HepG2 (cell line): ENCODE measurements at regions not wholly inside any gene's neighbourhood (a gene's known extent, or its start where the extent isn't known, plus 50 kb on each side); places are given as distances from the start of the nearest gene placed in this dataset.

Source experiments
- ATAC-seq: fragments of 200-7000 bp; cut with Tn5 transposase; 3 replicates; pipeline ENCODE4 v1.9.1; 2020; ENCODE audit warnings: mild to moderate bottlenecking, moderate library complexity
- BruUV-seq: library from RNA; stranded (reverse); fragments of 400-500 nt; replicated peaks from 2 replicates; lab custom pipeline; 2021; lab: Mats Ljungman, UMichigan
- CTCF ChIA-PET: fragments of 300-600 bp; formaldehyde crosslinking; extraction: SDS; loops from one replicate; lab custom pipeline; 2021; ENCODE audit warnings: low total read pairs, inconsistent platforms, low intra/inter-chr PET ratio; lab: Yijun Ruan, JAX
- POLR2A ChIA-PET: fragments of 350-600 bp; sonication (Branson Sonifier 250); formaldehyde crosslinking; loops from one replicate; lab custom pipeline; 2020; ENCODE audit warnings: antibody characterized with exemption, inconsistent platforms; lab: Yijun Ruan, JAX
- DNase-seq: peaks from one replicate; pipeline ENCODE4 v3.0.0-alpha.2; 2015; ENCODE audit warnings: low spot score
- FAIRE-seq: peaks from 3 replicates; lab custom pipeline; 2011; peaks lifted over from hg19 to GRCh38; lab: Jason Lieb, UNC
- H2AFZ ChIP-seq: one replicate; pipeline ENCODE4 v1.6.1; 2011; ENCODE audit warnings: low read length, inconsistent platforms
- H3K27ac ChIP-seq: fragments of 300-600 bp; 3 replicates; pipeline ENCODE4 v1.8.0; 2011; ENCODE audit warnings: mixed run types, mild to moderate bottlenecking, mixed read lengths, low read length, inconsistent platforms; ENCODE audit not compliant: insufficient read depth; ENCODE audit errors: extremely low read length
- H3K27me3 ChIP-seq, 2 experiments: fragments of 200-600 bp in 1 of 2; 2 replicates in 1 of 2; 3 replicates in 1 of 2; pipeline versions ENCODE4 v1.6.0 to v1.8.0; 2011; ENCODE audit warnings: low read length in 2 of 2, mild to moderate bottlenecking in 2 of 2, moderate library complexity in 2 of 2, inconsistent platforms in 1 of 2; ENCODE audit not compliant: insufficient read depth in 2 of 2, control insufficient read depth in 1 of 2
- H3K36me3 ChIP-seq, 2 experiments: fragments of 200-600 bp in 1 of 2; replicated peaks in 1 of 2; 2 replicates in 1 of 2; 3 replicates in 1 of 2; pipeline versions ENCODE4 v1.5.1 to v1.8.0; 2011; ENCODE audit warnings: low read length in 2 of 2, inconsistent platforms in 1 of 2; ENCODE audit not compliant: insufficient read depth in 2 of 2, control insufficient read depth in 1 of 2
- H3K4me1 ChIP-seq: 2 replicates; pipeline ENCODE4 v1.5.1; 2012; ENCODE audit warnings: low read length, inconsistent platforms; ENCODE audit not compliant: insufficient read depth
- H3K4me2 ChIP-seq: 2 replicates; pipeline ENCODE4 v1.6.0; 2011; ENCODE audit warnings: low read depth, low read length, inconsistent platforms
- H3K4me3 ChIP-seq, 3 experiments: fragments of 200-600 bp in 1 of 3; sonication (generic), shearing (Covaris generic) in 1 of 3; replicated peaks in 1 of 3; 2 replicates each; pipeline ENCODE4 v1.5.1; 2011 to 2016; ENCODE audit warnings: low read length in 3 of 3, inconsistent platforms in 2 of 3, low read depth in 2 of 3, mild to moderate bottlenecking in 2 of 3, control low read depth in 1 of 3, mixed read lengths in 1 of 3; ENCODE audit not compliant: insufficient read depth in 1 of 3
- H3K79me2 ChIP-seq: one replicate; pipeline ENCODE4 v1.6.1; 2011; ENCODE audit warnings: low read length, inconsistent platforms; ENCODE audit not compliant: insufficient read depth
- H3K9ac ChIP-seq: 2 replicates; pipeline ENCODE4 v1.6.0; 2011; ENCODE audit warnings: mild to moderate bottlenecking, low read depth, low read length, inconsistent platforms; ENCODE audit not compliant: insufficient read depth
- H3K9me3 ChIP-seq: 2 replicates; pipeline ENCODE4 v1.5.1; 2012; ENCODE audit warnings: mild to moderate bottlenecking, low read length
- H4K20me1 ChIP-seq: 2 replicates; pipeline ENCODE4 v1.6.0; 2011; ENCODE audit warnings: inconsistent platforms, mild to moderate bottlenecking, low read length, moderate library complexity; ENCODE audit not compliant: insufficient read depth
- DMAP1 ChIP-seq: IDR thresholded peaks from 2 replicates; pipeline ENCODE4 v1.6.1; 2016
- FOSL2 ChIP-seq: sonication (generic); formaldehyde crosslinking; IDR thresholded peaks from 2 replicates; pipeline ENCODE4 v1.4.0; 2020; ENCODE audit warnings: missing genetic modification reagents
- FOXA3 ChIP-seq: IDR thresholded peaks from 2 replicates; pipeline ENCODE4 v1.6.1; 2016; ENCODE audit warnings: missing genetic modification reagents, missing compliant biosample characterization
- GATAD2A ChIP-seq: IDR thresholded peaks from 2 replicates; pipeline ENCODE4 v1.6.1; 2016
- HNF4A ChIP-seq: sonication (generic); formaldehyde crosslinking; IDR thresholded peaks from 2 replicates; pipeline ENCODE4 v1.4.0; 2020; ENCODE audit warnings: missing genetic modification reagents
- MAFK ChIP-seq, 2 experiments: IDR thresholded peaks in 1 of 2; conservative IDR thresholded peaks in 1 of 2; 2 replicates each; pipeline ENCODE4 v1.6.1; 2011; ENCODE audit warnings: improper control_type of control experiment in 2 of 2, low read length in 2 of 2
- NFKB2 ChIP-seq: sonication (generic); formaldehyde crosslinking; IDR thresholded peaks from 2 replicates; pipeline ENCODE4 v1.4.0; 2020; ENCODE audit warnings: missing genetic modification reagents, borderline replicate concordance
- NR1H2 ChIP-seq: sonication (generic); formaldehyde crosslinking; IDR thresholded peaks from 2 replicates; pipeline ENCODE4 v1.8.1; 2022; ENCODE audit warnings: low read depth, missing genetic modification reagents, borderline replicate concordance
- POLR2AphosphoS5 ChIP-seq: IDR thresholded peaks from 2 replicates; pipeline ENCODE4 v1.6.1; 2012; ENCODE audit warnings: low read depth, low read length
- RAD21 ChIP-seq: fragments of 450-650 bp; formaldehyde crosslinking; IDR thresholded peaks from 2 replicates; pipeline ENCODE4 v1.5.0; 2020; ENCODE audit warnings: mild to moderate bottlenecking
- SPEN ChIP-seq: sonication (generic); formaldehyde crosslinking; IDR thresholded peaks from 2 replicates; pipeline ENCODE4 v1.5.1; 2020; ENCODE audit warnings: low read depth, mild to moderate bottlenecking, missing genetic modification reagents
- ZFX ChIP-seq: sonication (generic); formaldehyde crosslinking; IDR thresholded peaks from 2 replicates; pipeline ENCODE4 v1.4.0; 2020; ENCODE audit warnings: mild to moderate bottlenecking, low read depth, missing genetic modification reagents, moderate library complexity
- ZNF589 ChIP-seq: sonication (generic); formaldehyde crosslinking; conservative IDR thresholded peaks from 2 replicates; pipeline ENCODE4 v1.8.0; 2022; ENCODE audit warnings: mild to moderate bottlenecking, moderate library complexity, missing genetic modification reagents
- WGBS: methylation state at CpG from one replicate; pipeline ENCODE4 v1.1.6; 2017; ENCODE audit warnings: low lambda C conversion rate; 5-methylcytosine and 5-hydroxymethylcytosine counted together
- in situ Hi-C: cut with HindIII; loops from 2 replicates; pipeline ENCODE4 v1.10.0; 2017; ENCODE audit warnings: low pct_unique_long_range_greater_than_20kb; ENCODE audit not compliant: extremely low pct_ligation_motif_present
- intact Hi-C: fragments of 100-400 bp; cut with micrococcal nuclease; formaldehyde crosslinking; loops from one replicate; pipeline ENCODE4 v1.10.0; 2022; ENCODE audit not compliant: unreplicated experiment
- TF ChIP-seq, protein P1 (sequence below): sonication (generic); formaldehyde crosslinking; IDR thresholded peaks from 2 replicates; pipeline ENCODE4 v1.4.0; 2020; ENCODE audit warnings: missing genetic modification reagents, borderline replicate concordance
- TF ChIP-seq, protein P2 (sequence below): IDR thresholded peaks from 2 replicates; pipeline ENCODE4 v1.6.1; 2016
- TF ChIP-seq, protein P3 (sequence below): sonication (generic); formaldehyde crosslinking; IDR thresholded peaks from 2 replicates; pipeline ENCODE4 v1.5.1; 2020; ENCODE audit warnings: mild to moderate bottlenecking, missing genetic modification reagents, moderate library complexity
- TF ChIP-seq, protein P4 (sequence below): IDR thresholded peaks from 2 replicates; pipeline ENCODE4 v1.6.1; 2016; ENCODE audit warnings: missing compliant biosample characterization, missing genetic modification reagents, borderline replicate concordance

DNA sequence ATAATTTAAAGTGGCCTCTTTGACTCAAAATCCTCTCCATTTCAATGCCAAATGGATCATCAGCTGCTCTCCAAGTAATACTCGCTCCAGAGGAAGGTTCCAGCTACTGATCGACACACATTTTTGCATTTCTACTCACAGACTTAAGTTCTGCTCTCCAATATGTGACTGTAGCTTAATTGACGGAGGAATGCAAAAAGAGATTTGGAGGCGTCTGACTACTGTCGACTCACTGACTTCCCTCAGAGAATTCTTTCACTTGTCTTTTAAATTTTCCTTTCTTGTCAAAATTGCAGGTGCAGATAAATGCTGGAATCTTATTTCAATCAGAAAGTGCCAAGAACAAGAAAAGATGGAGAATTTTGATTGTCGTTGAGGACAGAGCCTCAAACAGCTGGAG lies 84.1 kb upstream of the PAPOLG start (continued):
- TF ChIP-seq MAFK (conservative IDR thresholded peaks at IDR 0.05 in 1 of 2, IDR thresholded peaks at IDR 0.05 in 1 of 2; ENCODE audit: low read length in 2 of 2), result no peak
- TF ChIP-seq, protein P1, sequence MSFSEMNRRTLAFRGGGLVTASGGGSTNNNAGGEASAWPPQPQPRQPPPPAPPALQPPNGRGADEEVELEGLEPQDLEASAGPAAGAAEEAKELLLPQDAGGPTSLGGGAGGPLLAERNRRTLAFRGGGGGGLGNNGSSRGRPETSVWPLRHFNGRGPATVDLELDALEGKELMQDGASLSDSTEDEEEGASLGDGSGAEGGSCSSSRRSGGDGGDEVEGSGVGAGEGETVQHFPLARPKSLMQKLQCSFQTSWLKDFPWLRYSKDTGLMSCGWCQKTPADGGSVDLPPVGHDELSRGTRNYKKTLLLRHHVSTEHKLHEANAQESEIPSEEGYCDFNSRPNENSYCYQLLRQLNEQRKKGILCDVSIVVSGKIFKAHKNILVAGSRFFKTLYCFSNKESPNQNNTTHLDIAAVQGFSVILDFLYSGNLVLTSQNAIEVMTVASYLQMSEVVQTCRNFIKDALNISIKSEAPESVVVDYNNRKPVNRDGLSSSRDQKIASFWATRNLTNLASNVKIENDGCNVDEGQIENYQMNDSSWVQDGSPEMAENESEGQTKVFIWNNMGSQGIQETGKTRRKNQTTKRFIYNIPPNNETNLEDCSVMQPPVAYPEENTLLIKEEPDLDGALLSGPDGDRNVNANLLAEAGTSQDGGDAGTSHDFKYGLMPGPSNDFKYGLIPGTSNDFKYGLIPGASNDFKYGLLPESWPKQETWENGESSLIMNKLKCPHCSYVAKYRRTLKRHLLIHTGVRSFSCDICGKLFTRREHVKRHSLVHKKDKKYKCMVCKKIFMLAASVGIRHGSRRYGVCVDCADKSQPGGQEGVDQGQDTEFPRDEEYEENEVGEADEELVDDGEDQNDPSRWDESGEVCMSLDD (CRISPR knock-in tag), result no peak
- TF ChIP-seq POLR2AphosphoS5, result no peak
- TF ChIP-seq NR1H2 (CRISPR knock-in tag), result no peak
- no peak for TF ChIP-seq DMAP1 (CRISPR knock-in tag)

DNA sequence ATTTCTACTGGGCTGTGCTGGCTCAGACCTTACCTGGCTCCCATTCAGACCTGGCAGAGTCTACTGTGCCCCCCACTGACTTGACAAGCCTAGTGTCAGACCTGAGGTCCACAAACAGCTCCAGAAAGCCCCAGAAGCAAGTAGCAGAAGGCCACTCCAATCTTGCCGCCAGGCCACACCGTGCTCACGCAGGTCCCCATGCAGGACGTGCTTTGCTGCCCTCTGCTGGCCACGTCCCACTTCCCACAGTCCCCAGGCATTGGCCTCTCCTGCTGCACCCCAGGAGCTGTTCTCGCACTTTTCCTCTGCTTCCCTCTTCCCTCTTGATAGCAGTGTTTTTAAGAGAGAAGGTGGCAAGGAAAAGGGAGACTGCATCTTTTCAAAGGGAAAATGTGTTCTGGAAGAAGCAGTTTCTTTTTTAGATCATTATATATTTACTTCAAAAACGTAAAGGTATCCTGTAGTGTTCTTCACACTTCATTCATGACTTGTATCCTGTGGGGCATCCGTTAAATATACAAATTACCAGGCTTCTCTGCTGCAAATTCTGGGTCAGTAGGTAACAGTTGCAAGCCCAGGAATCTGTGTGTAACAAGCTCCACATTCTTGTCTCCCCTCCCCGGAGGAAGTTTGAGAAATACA lies 81.4 kb upstream of the PAPOLG start:
- ChIA-PET CTCF (interaction anchor here (0.7 to 1.1 kb wide), 2 partner anchors 114 to 325 kb away, joined by 3 read pairs; no protein-coding TSS in a partner anchor), POLR2A (no interaction called here)
- no peaks in the 10 kb centered on the region for H4K20me1 ChIP-seq
- H3K27ac ChIP-seq, result no peak overlapping the region
- in situ Hi-C loops, result no loop called here
- no peaks in the 10 kb centered on the region for H3K79me2 ChIP-seq
- ATAC-seq, result peak; percentile 100
- no peak overlapping the region for H3K4me3 ChIP-seq
- no peaks in the 10 kb centered on the region for H3K36me3 ChIP-seq
- DNase-seq, result peak; percentile 71
- no peak overlapping the region for H3K9ac ChIP-seq
- intact Hi-C loops, result loop anchor here (1.0 kb wide), 1 partner anchor 114 kb away; no protein-coding TSS in a partner anchor
- H3K4me1 ChIP-seq, result no peaks in the 10 kb centered on the region
- H2AFZ ChIP-seq, result no peak overlapping the region
- no peaks in the 10 kb centered on the region for H3K9me3 ChIP-seq
- peak; percentile 77 for FAIRE-seq
- 8% methylated on average over 9 of the region's 9 CpGs for WGBS
- BruUV-seq, result no TSS peak
- H3K4me2 ChIP-seq, result no peak overlapping the region
- H3K27me3 ChIP-seq, result peaks cover 0 to 10% of the 10 kb centered on the region in 2 experiments; a peak in 2 of 5 replicates
- TF ChIP-seq, protein P2, sequence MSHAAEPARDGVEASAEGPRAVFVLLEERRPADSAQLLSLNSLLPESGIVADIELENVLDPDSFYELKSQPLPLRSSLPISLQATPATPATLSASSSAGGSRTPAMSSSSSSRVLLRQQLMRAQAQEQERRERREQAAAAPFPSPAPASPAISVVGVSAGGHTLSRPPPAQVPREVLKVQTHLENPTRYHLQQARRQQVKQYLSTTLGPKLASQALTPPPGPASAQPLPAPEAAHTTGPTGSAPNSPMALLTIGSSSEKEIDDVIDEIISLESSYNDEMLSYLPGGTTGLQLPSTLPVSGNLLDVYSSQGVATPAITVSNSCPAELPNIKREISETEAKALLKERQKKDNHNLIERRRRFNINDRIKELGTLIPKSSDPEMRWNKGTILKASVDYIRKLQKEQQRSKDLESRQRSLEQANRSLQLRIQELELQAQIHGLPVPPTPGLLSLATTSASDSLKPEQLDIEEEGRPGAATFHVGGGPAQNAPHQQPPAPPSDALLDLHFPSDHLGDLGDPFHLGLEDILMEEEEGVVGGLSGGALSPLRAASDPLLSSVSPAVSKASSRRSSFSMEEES, result no peak
- peak; percentile 22; the same call in 1 of the 2 replicates for TF ChIP-seq FOXA3
- TF ChIP-seq ZNF589, result 0 out of 2 replicates have a peak, but pooled peaks have one; percentile 27
- TF ChIP-seq NFKB2, result peak; percentile 58; the same call in 1 of the 2 replicates
- TF ChIP-seq RAD21 (CRISPR knock-in tag), result peak; percentile 60
- TF ChIP-seq, protein P3, sequence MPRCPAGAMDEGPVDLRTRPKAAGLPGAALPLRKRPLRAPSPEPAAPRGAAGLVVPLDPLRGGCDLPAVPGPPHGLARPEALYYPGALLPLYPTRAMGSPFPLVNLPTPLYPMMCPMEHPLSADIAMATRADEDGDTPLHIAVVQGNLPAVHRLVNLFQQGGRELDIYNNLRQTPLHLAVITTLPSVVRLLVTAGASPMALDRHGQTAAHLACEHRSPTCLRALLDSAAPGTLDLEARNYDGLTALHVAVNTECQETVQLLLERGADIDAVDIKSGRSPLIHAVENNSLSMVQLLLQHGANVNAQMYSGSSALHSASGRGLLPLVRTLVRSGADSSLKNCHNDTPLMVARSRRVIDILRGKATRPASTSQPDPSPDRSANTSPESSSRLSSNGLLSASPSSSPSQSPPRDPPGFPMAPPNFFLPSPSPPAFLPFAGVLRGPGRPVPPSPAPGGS, result no peak
- TF ChIP-seq HNF4A (CRISPR knock-in tag), result no peak
- 0 out of 2 replicates have a peak, but pooled peaks have one; percentile 17 for TF ChIP-seq FOSL2 (CRISPR knock-in tag)
- TF ChIP-seq, protein P4, sequence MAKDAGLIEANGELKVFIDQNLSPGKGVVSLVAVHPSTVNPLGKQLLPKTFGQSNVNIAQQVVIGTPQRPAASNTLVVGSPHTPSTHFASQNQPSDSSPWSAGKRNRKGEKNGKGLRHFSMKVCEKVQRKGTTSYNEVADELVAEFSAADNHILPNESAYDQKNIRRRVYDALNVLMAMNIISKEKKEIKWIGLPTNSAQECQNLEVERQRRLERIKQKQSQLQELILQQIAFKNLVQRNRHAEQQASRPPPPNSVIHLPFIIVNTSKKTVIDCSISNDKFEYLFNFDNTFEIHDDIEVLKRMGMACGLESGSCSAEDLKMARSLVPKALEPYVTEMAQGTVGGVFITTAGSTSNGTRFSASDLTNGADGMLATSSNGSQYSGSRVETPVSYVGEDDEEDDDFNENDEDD, result peak; percentile 36; the same call in 1 of the 2 replicates
- 0 out of 2 replicates have a peak, but pooled peaks have one; percentile 40 for TF ChIP-seq SPEN (CRISPR knock-in tag)
- peak; percentile 47; the same call in 1 of the 2 replicates for TF ChIP-seq GATAD2A (CRISPR knock-in tag)
- TF ChIP-seq ZFX, result peak; percentile 45; the same call in 1 of the 2 replicates
